PC-3 (cell line): ENCODE measurements at regions not wholly inside any gene's neighbourhood (a gene's known extent, or its start where the extent isn't known, plus 50 kb on each side); places are given as distances from the start of the nearest gene placed in this dataset.

ENCODE experiments used
- CTCF ChIP-seq: fragments of 300-600 bp; sonication (generic); conservative IDR thresholded peaks from 2 replicates; pipeline ENCODE4 v1.5.1; 2017; ENCODE audit warnings: antibody characterized with exemption, low read depth, mild to moderate bottlenecking, low read length
- EZH2 ChIP-seq: fragments of 300-600 bp; sonication (generic); IDR thresholded peaks from one replicate; pipeline ENCODE4 v1.6.1; 2017; ENCODE audit warnings: antibody characterized with exemption, mild to moderate bottlenecking, low read length; ENCODE audit not compliant: unreplicated experiment

- no peak for TF ChIP-seq CTCF
- TF ChIP-seq EZH2: no peak
These were observed 592.3 kb downstream of the DCDC2C start for GRCh38 chr2:4295680-4296079.
